NCI-H2227 (cell line): ENCODE measurements at regions not wholly inside any gene's neighbourhood (a gene's known extent, or its start where the extent isn't known, plus 50 kb on each side); places are given as distances from the start of the nearest gene placed in this dataset.

Experiments
- DNase-seq: peaks from one replicate; lab custom pipeline; 2025; ENCODE audit not compliant: unreplicated experiment; lab: John Stamatoyannopoulos, UW

DNA sequence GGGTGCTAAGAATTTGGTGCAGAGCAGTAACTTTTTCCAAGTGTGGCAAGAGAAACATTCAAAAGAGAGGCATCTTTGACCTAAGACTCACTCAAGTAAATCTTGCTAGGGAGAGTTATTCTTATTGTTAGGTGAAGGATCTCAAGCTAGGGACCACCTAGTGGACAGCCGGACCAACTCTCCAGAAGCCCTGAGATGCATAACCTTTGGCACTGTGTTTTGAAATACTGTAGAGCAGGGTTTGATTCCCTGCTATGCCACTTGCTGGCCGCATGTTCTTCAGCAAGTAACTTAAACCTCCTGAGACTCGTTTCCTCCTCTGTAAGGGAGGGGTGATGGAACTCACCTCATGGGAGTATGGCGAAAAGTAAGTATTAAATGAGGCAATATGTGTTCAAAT lies 336.1 kb upstream of the ADAMTSL1 start:
- DNase-seq: no peak

- no peak for DNase-seq
Observed at GRCh38 chr9:18138656-18139055, 335.3 kb upstream of the ADAMTSL1 start.

GRCh38 chr9:18141681-18142080 lies 332.3 kb upstream of the ADAMTSL1 start:
- DNase-seq: no peak

DNA sequence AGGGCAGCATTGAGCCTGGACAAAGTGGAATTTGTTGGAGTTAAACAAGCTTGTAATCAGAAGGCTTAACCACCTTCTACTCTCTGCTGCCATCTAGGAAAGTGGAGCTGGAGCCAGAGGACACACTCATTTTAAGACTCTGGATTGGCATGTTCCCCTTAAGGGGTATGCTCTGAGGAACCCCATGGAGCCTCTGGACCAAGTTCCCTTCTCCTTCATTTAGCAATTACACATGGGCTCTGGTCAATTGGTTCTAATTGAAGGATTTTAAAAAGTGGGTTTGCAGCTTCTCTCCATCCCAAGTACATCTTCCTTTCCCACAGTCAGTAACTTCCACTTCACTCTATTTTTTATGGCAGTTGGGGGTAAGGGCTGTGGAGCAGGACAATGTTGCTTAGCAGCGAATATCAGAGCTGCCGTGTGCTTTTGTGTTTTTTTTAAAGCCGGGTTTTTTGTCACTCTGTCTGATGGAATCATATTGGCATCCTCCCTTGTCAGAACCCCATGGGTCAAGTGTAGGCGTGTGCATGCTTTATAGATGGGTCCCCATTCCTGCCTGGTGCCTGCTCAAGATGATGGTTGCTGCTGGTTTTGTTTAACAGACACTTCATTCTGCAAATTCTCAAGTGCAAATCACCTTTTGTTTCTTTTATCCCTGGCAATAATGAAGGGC lies 330.7 kb upstream of the ADAMTSL1 start:
- no peak for DNase-seq

DNA sequence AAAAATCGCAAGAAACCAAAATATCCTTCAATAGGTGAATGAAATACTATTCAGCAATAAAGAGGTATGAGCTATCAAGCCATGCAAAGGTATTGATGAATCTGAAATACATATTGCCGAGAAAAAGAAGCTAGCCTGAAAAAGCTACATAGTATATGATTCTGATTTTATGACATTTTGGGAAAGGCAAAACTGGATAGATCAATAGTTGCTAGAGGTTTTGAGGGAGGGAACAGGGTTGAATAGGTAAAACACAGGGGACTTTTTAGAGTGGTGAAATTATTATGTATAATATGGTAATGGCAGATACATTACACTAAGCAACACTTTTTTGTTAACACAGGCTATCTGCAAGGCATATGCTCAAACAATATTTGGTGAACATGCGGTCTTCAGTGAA lies 327.6 kb upstream of the ADAMTSL1 start:
- DNase-seq: no peak

- no peak for DNase-seq
Observed at GRCh38 chr9:18149471-18150011, 324.4 kb upstream of the ADAMTSL1 start.

GRCh38 chr9:18154661-18155060 lies 319.3 kb upstream of the ADAMTSL1 start:
- no peak for DNase-seq

DNA sequence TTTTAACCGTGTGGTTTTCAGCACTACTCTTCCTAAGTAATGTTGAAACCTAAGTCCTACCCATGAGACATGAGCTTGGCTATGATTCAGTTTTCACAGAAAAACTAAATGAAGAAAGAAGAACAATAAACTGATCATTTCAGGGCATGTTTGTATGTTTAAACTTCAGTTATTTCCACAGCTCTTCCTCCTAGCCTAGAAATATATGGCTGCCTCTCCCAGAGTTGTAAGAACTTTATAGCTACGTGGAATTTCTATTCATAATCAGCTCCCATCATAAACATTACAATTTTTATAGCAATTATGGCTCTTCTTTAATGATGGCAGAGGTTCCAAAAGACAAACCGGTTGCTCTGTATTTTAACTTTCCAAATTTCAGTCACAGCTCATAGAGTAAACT lies 314.7 kb upstream of the ADAMTSL1 start:
- no peak for DNase-seq

GRCh38 chr9:18163146-18163545 lies 310.8 kb upstream of the ADAMTSL1 start:
- no peak for DNase-seq

DNA sequence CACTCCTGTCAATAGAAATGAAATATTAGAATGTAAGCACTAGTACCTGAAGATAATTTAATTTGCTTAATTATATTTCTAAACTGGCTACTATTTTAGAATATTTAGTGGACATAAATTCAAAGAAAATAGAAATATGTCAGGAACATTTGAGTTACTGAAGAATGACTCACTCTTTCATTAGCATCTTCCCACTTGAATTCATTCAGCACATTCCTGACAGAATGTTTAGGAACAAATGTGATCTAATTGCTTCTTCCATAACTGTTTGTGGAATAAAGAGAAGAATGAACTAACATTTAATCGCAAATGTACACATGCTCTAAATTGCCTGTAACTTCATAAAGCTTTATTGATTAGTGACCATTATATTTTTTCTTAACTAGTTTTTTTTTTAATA lies 306.2 kb upstream of the ADAMTSL1 start:
- DNase-seq: no peak

DNA sequence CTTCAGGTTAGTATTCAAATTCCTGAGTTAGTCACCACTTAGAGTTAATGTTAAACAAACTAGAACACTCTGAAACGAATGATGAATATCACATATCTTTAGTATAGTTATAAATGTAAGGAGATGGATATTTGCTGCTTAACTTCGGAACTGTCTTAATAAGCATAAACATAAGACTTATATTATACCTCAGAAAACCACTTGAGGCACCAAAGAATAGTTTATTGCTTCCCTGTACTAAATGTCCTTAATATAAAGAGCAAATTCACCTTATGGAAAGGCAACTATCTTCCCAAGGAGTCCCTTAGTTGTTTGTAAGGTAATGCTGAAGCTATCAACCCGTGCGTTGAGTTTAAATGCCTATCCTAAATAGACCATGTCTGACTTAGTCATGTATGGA lies 300.0 kb upstream of the ADAMTSL1 start:
- no peak for DNase-seq

DNA sequence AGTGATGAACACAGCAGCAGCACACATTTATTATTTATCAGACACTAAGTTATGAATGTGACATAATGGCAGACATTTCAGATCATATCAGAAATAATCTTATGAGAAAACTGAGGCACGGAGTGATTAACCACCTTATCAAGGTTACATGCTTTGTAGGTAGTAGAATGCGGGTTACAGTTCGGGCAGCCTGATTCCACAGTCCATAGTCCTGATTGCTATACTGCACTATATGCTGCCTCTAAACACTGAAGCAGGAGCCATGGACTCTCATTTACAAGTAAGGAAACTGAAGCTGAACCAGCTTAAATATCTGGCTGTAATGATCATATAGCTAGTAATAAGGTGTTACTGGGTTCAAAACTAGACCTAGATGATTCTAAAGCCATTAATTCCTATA lies 291.3 kb upstream of the ADAMTSL1 start:
- DNase-seq: no peak

DNA sequence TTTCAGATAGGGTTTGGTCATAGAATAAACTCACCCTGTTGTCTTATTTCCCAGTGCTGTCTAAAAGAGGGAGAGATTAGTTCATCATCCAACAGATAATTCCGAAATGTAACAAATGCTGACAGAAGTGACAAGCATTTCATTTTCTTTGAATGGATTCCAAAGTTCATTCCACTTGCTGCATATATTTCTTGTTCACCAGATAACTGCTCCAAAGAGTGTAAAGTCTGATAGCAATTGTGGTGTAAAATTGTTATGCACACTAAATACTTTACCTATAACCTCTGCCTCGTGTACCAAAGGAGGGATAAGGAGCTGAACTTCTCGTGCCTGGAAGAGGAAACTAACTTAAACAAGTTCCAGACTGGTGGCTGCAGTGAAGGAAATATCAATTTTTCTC lies 290.0 kb upstream of the ADAMTSL1 start:
- DNase-seq: no peak

- DNase-seq: no peak
Observed at GRCh38 chr9:18184401-18184800, 289.6 kb upstream of the ADAMTSL1 start.

DNA sequence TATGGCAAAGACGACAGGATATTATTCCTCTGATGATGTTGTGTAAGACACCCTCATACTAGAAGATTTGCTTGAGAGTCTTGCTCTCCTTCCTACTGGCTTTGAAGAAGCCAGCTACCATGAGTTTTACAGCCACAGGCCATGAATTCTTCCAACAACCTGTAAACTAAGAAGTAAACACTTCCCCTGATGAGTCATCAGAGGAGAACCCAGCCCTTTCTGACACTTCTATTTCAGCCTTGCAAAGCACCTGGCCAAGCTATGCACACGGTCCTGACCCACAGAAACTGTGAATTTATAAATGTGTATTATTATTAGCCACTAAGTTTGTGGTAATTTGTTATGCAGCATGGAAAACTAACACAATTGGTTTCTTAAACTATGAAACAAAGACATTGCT lies 288.8 kb upstream of the ADAMTSL1 start:
- DNase-seq: no peak

- no peak for DNase-seq
Observed at GRCh38 chr9:18188971-18189370, 285.0 kb upstream of the ADAMTSL1 start.

DNA sequence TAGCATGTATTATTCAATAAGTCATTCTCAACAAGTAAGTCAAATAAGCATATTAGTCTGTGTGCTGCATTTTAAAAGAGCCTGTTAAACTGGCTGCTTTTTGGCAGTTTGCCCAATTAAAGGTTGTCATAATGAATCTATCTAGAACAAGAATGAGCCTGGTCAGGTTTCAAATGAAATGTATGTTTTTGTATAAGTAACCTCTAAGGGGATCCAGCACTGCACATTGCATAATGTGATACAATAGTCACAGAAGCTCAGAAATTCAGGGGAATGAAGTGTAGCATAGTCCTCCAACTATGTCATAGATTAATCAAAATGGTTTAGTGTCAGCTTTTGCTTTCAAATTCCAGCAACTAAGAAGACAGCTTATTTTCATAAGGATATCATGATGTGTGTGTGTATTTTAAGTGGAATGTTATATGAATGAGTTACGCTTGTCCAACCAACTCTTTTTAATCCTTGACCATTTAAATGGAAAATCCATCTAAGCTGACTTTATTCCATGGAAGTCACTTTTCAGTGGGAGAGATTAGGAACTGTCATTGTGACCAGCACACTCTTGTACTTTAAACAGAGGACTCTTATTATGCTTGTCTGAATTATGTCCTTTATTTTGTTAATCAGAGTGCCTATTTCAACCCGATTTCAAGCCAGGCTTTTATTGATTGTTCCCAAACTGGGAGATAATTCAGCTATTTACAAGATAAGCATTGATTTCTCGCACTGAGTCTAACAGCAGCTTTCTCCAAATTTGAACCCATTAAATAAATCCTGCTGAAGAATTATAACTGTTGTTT lies 283.9 kb upstream of the ADAMTSL1 start:
- DNase-seq: no peak

DNA sequence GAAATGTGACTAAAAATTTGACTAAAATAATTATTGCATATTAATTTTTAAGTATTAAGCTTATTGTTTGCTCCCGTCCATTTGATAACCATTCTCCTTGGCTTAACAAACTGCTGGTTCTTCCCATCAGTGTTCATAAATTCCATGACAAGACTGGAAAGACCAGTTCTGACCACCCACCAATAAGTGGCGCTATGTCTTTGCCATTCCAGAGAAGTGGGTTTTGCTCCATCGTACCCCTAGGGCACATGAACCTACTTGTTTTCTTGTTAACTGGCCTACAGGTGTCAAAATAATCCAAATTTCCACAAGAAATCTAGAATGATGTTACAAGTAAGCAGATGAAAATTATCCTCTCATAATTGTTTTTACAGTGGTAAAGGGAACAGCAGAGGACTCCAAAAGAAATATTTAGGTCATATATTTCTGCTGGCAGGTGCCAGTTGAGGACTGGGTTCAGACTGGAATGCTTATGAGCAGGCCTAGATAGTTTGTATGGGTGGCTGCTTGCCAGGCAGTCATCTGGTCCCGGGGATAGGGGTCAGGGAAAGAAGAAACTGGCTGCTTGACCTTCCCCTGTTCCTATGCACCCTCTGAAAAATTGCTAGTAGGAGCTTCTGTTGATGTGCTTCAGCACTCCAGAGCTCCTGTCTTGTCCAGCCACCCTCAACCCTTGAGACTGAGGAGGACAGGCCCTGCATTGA lies 283.1 kb upstream of the ADAMTSL1 start:
- no peak for DNase-seq

DNA sequence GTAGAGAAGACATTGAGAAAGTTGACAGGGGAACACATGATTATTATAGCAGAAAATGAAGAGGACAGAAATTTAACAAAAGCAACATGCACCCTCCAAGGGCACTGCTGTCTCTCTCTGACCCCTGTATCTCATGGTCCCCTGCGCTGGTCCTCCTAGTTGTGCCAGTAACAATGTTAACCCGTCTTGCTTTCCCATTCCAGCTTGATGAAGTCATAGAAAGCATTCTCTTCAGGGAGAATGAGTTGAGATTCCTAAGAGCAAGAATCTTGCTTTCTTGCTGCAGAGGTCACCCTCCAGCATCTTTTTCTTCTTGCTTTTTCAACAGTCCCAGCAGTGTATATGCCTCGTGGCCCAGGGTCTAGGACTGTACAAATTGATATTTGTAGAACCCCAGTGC lies 279.6 kb upstream of the ADAMTSL1 start:
- no peak for DNase-seq

DNA sequence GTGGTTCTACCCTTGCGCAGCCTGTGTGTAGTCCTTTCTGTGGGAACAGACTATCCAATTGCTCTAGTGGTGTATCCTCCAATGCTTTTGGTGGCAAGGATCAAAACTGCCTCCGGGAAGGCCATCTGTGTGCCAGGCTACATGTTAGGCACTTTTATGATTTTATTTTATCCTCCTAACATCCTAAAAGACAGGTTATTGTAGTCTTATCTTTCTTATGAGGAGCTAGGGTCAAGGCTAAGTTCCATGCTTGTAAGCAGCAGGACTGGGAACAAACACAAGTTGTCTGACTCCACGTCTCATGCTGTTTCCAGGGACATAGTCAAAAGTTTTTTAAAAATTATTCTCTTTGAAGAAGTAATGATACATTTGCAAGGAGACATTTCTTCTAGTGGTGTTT lies 278.7 kb upstream of the ADAMTSL1 start:
- no peak for DNase-seq

DNA sequence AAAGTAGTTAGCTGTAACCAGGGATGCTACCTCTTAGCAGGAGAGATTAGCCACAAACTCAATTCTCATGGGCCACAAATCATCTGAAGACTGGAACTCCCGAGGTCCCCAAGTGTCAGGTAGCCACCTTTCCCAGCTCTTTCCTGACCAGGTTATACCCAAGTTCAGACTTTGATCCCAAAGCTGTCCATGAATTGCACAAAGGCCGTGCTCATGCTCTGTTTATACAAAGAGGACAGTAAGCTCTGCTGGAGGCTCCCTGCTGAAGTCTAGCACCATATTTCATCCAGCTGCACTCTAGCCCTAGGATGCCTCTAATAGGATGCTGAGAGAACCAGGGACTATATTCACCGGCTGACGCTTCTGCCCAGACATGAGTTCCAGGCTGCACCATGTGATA lies 271.0 kb upstream of the ADAMTSL1 start:
- no peak for DNase-seq

DNA sequence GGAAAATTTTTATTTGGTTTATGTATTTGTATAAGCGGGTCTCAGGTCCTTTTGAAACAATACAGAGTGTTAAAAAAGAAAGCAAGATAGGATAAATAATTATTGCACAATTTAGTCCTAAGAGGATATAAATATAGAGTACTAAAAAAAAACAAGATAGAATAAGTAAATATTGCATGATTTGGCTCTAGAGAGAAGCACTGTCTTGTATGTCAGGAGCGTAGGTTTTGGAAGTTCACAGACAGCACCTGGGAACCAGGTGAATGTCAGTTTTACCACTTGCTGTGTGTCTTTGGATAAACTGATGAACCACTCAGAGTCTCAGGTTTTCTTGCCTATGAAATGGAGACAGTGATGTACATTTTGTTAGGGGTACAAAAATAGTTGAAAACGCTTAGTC lies 266.2 kb upstream of the ADAMTSL1 start:
- no peak for DNase-seq
